ENCODE measurements at regions not wholly inside any gene's neighbourhood (a gene's known extent, or its start where the extent isn't known, plus 50 kb on each side); places are given as distances from the start of the nearest gene placed in this dataset.

DNA sequence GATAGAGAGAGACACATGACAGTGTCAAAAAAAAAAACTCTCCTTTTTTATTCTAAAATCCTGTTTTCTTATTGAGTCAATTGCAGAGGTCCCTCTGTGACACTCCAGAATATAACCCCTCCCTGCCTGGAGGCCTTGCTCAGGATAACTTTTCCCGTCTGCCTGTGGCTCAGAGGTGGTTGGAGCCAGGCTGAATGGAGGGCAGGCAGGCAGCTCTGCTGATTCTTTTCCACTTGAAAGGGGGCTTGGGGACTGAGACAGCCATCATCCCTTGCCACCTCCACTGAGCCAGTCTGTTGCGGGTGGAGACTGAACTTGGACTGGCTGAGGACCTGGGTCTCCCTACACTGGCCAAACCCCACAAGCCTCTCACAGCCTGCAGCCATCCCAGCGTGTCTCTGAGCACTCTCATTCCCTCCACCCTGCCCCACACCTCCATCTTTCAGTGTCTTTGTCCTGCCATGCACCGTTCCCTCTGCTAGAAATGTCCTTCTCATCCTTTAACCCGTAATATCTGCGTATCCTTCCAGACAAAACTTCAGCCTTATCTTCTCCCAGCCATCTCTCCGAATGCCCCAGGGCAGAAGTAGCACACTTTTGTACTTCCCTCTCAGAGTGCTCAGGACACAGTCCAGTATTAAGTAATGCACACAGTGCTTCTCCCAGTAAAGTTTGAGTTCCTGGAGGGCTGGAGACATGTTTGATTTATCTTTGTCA is 139.9 kb downstream of the CHIC2 start:
- DNase-seq: no peak
- intact Hi-C loops (cut with DNase I): loop anchor here (5.0 to 10.0 kb wide), 2 partner anchors 170 to 298 kb away; no protein-coding TSS in a partner anchor
- no peak for ATAC-seq

DNA sequence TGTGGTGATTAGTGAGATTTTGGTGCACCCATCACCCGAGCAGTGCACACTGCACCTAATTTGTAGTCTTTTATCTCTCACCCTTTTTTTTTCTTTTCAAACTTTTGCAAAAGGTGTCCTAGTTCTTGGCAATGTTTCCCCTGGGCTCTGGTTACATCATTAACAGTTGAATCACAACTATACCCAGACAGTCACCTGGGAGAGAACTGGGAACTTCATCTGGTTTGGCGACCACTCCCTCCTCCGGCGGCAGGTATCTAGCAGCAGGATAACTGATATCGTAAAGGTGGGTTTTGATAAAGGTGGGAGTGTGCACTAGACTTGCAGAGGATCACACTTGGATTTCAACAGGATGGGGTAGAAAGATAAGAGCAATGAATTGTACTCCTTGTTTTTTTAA is 140.5 kb downstream of the CHIC2 start:
- intact Hi-C loops (cut with DNase I): loop anchor here in 1 of 2 donors (10.0 kb wide), 1 partner anchor 171 kb away; no protein-coding TSS in a partner anchor
- no peak for ATAC-seq
- DNase-seq: no peak

DNA sequence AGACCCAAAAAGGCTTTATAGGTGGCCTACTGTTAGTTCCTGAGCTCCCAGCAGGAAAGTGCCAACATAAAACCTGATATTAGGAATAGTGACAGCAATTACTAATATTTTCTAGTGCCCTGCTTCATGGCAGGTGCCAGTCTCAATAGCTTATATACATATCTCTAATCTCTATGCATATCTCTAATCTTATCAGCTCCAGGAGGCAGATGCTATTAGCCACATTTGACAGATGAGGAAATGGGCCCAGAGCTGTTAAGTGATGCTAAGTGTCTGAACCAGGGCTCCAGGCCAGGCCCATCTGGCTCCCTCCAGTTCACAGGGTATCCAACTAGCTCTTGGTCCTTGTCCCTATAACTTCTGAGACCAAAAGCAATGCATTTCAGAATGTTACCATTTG is 142.5 kb downstream of the CHIC2 start:
- DNase-seq: no peak
- no peak for ATAC-seq
- intact Hi-C loops (cut with DNase I): loop anchor here in 1 of 2 donors (10.0 kb wide), 1 partner anchor 173 kb away; no protein-coding TSS in a partner anchor

DNA sequence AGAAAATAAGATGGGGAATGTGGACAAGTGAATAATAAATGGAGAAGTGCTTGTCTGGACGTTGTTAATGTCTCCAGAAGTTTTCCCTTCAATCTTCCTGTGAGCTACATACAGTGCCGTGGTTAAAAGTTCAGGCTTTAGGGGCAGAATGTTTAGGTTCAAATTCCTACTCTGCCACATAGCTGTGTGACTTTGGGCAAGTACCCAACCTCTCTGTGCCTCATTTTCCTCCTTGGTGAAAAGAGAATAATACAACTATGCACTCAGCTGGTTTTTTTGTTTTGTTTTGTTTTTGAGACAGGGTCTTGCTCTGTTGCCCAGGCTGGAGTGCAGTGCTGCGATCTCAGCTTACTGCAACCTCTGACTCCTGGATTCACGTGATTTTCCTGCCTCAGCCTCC is 143.5 kb downstream of the CHIC2 start:
- DNase-seq (no peak), ATAC-seq (no peak)
- intact Hi-C loops (cut with DNase I): loop anchor here in 1 of 2 donors (10.0 kb wide), 1 partner anchor 174 kb away; no protein-coding TSS in a partner anchor

DNA sequence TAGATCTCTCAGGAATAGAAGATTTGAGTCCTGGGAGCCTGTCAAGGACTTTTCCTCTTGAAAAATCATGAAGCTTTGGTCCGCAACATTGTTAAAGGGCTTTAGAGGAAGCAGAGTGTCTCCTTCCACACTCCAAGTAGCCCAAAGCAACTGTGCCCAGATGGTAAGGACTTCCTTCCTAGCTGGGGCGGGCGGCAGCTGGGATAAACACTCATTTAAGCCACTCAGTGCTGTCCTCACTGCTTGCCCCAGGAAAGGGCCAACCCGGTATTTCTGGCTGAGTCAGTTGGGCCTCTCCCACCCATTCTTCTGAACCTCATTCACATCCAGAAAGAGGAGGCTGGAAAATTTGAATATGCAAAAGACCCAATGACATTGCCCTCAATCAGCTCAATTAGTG is 144.3 kb downstream of the CHIC2 start:
- intact Hi-C loops (cut with DNase I): loop anchor here in 1 of 2 donors (10.0 kb wide), 1 partner anchor 175 kb away; no protein-coding TSS in a partner anchor
- peak; percentile 34 for DNase-seq
- peak in 1 of 2 donors; percentile 59 for ATAC-seq

DNA sequence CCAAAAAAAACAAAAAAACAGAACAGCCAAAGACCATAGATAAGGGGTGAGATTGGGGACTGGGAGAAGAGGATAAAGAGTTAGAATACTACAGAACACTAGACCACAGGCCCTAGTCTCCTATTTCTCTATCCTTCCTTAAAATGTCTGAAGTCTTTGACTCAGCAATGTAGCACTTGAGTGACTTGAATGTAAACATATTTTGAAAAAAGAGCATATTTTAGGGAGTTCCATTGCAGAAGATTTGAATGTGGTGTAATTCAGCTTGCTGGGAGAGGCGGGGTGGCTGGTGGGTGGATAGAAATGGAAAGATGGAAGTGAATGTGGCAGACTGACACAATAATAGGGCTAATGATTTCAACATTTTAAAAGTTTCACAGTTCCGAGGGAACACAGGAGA is 144.9 kb downstream of the CHIC2 start:
- ATAC-seq: no peak
- DNase-seq: no peak
- intact Hi-C loops (cut with DNase I): loop anchor here in 1 of 2 donors (10.0 kb wide), 1 partner anchor 905 kb away; no protein-coding TSS in a partner anchor

DNA sequence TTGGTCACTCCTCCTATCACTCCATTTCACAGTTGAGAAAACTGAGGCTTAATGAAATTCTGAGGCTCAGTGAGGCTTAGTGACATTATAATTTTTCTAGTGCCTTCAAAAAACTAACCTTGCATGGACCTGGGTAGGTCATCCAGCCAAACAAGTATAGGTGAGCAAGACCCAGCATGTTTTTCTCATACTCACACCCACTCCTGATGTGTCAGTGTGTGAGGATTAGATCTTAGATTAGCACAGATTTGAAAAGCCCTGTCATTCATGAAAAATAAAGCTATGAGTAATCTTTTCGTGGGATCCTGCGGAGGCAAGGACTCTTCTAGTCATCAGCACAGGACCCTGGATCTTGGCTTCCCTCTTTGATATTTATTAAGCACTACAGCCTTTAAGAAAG is 146.7 kb downstream of the CHIC2 start:
- DNase-seq: no peak
- no peak for ATAC-seq
- intact Hi-C loops (cut with DNase I): loop anchor here in 1 of 2 donors (10.0 kb wide), 1 partner anchor 903 kb away; no protein-coding TSS in a partner anchor

DNA sequence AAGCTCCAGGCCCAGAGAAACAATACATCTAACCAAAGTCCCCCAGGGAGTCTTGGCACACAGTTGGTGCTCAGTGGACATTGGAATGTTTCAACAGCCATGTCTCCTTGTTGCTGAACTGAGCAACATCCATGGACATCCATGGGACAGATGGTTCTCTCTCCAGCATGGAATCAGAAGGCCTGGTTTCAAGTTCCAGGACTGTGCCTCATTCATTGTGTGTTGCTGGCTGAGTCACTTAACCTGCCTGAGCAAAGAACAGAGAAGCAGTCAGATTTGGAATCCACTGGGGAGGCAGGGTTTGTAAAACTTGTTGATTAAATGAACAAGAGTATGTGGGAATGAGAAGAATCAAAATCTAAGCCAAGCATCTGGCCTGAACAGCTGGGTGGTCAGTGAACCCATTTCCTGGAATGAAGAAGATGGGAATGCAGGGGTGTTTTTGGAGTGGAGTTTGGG is 147.9 kb downstream of the CHIC2 start:
- ATAC-seq: peak in 1 of 2 donors; percentile 71
- intact Hi-C loops (cut with DNase I): loop anchor here in 1 of 2 donors (10.0 kb wide), 1 partner anchor 902 kb away; no protein-coding TSS in a partner anchor
- no peak for DNase-seq

DNA sequence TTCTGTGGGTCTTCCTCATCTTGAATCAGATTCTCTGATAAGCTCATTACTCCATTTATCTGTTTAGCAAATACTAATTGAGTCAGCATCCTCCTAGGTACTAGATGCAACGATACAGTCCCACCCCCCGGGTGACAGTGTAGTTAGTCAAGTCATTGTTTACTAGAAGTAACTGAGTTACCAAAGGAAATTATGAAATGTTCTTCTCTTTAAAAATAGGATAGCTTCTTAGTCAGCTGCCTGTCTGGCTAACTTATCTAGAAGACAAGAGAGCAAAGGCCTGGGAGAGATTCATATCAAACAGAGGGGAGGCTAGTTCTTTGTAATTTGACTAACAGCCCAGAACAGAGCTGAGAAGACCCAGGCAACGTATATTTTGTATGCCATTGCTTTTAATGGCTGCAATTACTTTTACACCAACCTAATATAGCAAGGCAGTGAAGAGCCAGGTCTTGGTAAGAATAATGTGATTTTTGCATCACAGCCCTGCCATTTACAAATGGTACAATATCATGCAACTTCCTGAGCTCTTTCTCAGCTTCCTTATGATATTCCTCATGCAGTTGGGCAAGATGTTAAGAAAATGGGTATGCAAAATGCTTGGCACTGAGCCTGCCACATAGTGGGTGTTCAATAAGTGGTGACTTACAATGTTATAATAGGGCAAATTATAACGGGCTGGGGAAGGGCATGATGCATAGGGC is 149.9 kb downstream of the CHIC2 start:
- peak in 1 of 2 donors; percentile 52 for ATAC-seq
- intact Hi-C loops (cut with DNase I): loop anchor here in 1 of 2 donors (10.0 kb wide), 1 partner anchor 900 kb away; no protein-coding TSS in a partner anchor

DNA sequence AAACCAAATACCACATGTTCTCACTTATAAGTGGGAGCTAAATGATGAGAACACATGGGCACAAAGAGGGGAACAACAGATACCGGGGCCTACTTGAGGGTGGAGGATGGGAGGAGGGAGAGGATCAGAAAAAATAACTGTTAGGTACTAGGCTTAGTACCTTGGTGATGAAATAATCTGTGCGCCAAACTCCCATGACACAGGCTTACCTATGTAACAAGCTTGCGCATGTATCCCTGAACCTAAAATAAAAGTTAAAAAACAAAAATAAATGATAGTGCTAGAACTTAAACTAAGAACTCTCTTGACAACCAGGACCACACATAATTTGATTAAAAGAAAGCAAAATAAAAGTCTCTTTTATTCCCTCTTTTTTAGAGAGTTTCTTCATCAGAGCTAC is 150.6 kb downstream of the CHIC2 start:
- DNase-seq (no peak), ATAC-seq (no peak)
- intact Hi-C loops (cut with DNase I): loop anchor here in 1 of 2 donors (10.0 kb wide), 1 partner anchor 899 kb away; no protein-coding TSS in a partner anchor

More for the DNA sequence above, 149.9 kb downstream of the CHIC2 start:
- DNase-seq: peak; percentile 41

DNA sequence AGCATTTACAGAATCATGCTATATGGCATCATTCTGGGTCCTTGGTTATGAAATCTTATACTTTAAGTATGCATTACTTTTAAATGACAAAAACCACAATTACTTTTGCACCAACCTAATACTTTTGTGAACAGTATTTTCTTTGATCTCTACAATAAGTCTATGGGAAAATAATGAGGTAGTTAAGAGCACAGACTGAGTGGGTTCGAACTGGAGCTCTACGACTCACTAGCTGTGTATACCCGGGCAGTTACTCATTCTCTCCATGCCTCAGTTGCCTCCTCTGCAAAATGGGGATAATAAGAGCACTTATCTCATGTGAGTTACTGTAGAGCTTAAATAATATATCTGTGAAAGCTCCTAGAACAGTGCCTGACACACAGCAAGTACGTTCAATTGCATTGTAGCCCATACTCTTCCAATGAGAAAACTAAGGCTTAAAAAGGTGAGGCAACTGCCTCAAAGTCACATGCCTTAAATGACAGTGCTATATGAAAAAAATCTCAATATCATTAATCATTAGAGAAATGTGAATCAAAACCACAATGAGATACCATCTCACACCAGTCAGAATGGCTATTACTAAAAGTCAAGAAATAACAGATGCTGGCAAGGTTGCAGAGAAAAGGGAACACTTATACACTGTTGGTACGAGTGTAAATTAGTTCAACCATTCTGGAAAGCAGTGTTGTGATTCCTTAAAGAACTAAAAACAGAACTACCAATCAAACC is 151.5 kb downstream of the CHIC2 start:
- intact Hi-C loops (cut with DNase I): loop anchor here in 1 of 2 donors (10.0 kb wide), 1 partner anchor 898 kb away; no protein-coding TSS in a partner anchor

DNA sequence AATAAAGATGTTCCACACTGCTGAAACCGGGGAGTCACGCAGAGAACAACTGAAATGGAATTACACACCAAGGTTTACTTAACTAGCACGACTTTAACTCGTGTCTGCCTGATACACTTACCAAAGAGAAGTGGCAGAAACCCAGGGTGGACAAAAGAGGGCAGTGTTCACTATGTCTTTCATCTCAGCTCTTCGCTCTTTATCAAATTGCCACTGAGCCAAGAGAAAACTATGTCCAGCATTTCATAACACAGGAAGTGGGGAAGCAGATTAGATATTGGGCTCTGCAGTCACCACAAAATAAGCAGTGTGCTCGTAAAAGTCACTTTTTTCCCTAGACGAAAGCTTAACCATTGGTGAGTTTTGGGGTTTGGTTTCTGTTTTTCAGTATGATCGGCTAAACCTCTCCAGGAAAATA is 155.7 kb downstream of the CHIC2 start:
- intact Hi-C loops (cut with DNase I): loop anchor here (5.0 to 10.0 kb wide), 4 partner anchors 204 to 714 kb away; partner anchors contain the start of gene PDGFRA (in 1 of the 2)
- DNase-seq: no peak
- ATAC-seq: peak; percentile 87 to 92

More for the DNA sequence above, 151.5 kb downstream of the CHIC2 start:
- DNase-seq (no peak), ATAC-seq (no peak)

DNA sequence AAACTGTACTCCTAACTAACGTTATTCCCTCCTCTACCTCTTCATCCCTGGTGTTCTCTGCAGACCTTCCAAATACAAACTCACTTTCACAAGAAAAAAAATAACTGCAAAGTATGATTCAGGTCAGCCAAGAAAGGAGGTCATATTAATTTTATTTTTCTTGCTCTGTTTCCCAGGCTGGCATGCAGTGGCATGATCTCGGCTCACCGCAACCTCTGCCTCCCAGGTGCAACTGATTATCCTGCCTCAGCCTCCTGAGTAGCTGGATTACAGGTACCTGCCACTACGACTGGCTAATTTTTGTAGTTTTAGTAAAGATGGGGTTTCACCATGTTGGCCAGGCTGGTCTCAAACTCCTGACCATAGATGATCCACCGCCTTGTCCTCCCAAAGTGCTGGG is 156.6 kb downstream of the CHIC2 start:
- DNase-seq (no peak), ATAC-seq (no peak)
- intact Hi-C loops (cut with DNase I): loop anchor here (5.0 to 10.0 kb wide), 4 partner anchors 203 to 713 kb away; partner anchors contain the start of gene PDGFRA (in 1 of the 2)

DNA sequence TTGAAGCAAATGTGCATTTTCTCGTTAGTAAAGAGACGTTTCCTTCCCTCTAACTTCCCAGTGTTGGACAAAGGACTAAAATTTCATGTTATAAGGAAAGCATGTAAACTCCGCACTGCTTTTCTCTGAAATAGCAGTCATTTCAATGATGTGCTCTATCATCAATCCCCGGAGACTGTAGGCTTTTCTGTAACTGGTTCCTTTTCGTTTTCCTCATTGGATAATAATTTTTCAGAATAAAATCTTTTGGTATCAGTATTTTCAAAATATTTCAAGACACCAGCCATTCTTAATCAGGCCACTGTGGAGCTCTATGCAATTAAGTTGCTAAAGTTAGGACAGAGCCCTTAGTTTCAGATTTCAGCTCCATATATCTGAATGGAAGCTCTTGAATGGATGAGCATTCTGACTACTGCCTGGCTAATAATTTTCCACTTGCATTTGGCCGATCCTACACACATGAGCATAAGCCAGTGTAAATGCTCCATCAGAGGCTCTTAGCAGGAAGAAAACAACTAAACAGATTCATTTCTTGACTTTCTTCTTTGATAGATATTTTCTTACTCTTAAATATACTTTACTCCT is 157.7 kb downstream of the CHIC2 start:
- no peak for ATAC-seq
- intact Hi-C loops (cut with DNase I): loop anchor here (5.0 to 10.0 kb wide), 4 partner anchors 202 to 712 kb away; partner anchors contain the start of gene PDGFRA (in 1 of the 2)
- no peak for DNase-seq

DNA sequence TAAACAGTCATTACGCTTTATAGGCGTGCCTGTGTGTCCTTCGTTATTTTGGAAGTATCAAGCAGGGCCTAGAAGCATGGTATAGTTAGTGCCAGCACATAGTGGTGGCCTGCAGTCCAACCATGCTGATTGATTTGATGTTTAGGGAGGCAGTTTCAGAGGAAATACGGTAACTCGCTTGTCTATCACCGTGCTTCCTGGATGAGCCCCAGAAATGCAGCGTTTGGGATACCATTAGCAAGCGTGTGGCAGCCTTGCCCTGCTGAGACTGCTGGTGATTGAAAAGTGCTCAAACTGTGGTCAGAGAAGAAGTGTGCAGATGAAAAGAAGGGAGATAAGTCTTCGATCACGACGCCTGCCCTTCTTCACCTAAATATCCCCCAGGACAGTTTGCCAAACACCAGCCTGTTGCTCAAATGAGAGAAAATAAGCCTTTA is 158.4 kb downstream of the CHIC2 start:
- ATAC-seq: peak; percentile 62 to 73
- intact Hi-C loops (cut with DNase I): loop anchor here (5.0 to 10.0 kb wide), 4 partner anchors 201 to 711 kb away; partner anchors contain the start of gene PDGFRA (in 1 of the 2)
- peak; percentile 44 for DNase-seq

DNA sequence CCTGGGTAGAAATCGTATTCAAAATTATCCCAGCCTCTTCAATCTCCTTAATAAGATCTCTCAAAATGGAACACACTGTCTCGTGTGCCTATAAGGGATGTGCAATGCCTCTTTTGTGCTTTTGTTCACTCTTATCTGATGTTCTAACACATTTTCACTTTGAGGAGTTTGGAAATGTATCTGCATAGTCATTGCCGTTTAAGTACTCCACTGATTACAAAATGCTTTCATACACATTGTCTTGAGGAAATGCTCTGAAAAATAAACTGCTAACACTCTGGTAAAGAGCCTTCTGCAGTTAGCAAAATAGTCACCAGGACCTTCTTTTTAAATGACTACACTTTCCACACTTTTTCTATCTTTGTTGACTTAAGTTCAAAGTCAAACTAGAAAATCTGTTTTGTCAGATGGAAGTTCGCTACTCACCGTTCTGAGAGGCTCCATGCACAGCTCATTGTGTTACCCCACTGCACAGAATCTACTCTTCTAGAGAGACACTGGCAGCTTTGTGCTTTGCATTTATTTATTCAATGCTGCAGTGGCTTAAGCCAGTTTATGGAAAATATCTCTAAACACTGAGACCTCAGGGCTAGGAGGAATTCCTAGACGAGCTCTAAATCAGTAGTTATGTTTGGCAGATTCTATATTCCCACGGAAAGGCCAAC is 159.0 kb downstream of the CHIC2 start:
- intact Hi-C loops (cut with DNase I): loop anchor here (5.0 to 10.0 kb wide), 4 partner anchors 201 to 711 kb away; partner anchors contain the start of gene PDGFRA (in 1 of the 2)
- no peak for ATAC-seq
- no peak for DNase-seq

DNA sequence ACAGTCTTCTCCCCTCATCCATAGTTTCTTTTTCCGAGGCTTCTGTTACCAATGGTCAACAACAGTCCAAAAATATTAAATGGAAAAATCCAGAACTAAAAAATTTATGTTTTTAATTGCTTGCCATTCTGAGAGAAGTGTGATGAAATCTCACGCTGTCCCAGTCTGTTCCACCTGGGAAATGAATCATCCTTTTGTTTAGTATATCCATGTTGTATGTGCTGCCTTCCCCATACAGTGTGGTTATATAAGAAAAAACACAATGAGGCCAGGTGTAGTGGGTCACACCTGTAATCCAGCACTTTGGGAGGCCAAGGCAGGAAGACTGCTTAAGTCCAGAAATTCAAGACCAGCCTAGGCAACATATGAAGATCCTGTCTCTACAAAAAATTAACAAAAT is 161.6 kb downstream of the CHIC2 start:
- ATAC-seq: no peak
- no peak for DNase-seq
- intact Hi-C loops (cut with DNase I): loop anchor here in 1 of 2 donors (10.0 kb wide), 2 partner anchors 198 to 708 kb away; no protein-coding TSS in a partner anchor
